Left lobe of liver (tissue), 2 donors: ENCODE measurements at regions not wholly inside any gene's neighbourhood (a gene's known extent, or its start where the extent isn't known, plus 50 kb on each side); places are given as distances from the start of the nearest gene placed in this dataset.
"Not testable (repeated sequence)": the region's sequence is repeated elsewhere in the genome, so short reads cannot be mapped to it uniquely, and the experiment has no call there.

Experiments used
- ATAC-seq: fragments of 200-7000 bp; cut with Tn5 transposase; one replicate; pipeline ENCODE4 v1.9.1; 2020; ENCODE audit warnings: mild to moderate bottlenecking, moderate library complexity
- DNase-seq: peaks from one replicate; pipeline ENCODE4 v3.0.0-alpha.2; 2020; ENCODE audit warnings: low spot score
- donor health status: DM: no; HTN: no; CAD: no; lungs with moderate emphysema.
- donor health status: DM: no; HTN: yes; CAD: no.

- ATAC-seq, DNase-seq: not testable (repeated sequence)
Measured at GRCh38 chr14:98223710-98224109, 1048.3 kb downstream of the BCL11B start.

- ATAC-seq (no peak), DNase-seq (no peak)
Measured at GRCh38 chr14:98226411-98226810, 1045.6 kb downstream of the BCL11B start.

GRCh38 chr14:98227000-98227726 is 1044.8 kb downstream of the BCL11B start:
- ATAC-seq (no peak), DNase-seq (no peak)

GRCh38 chr14:98227727-98228111 is 1044.3 kb downstream of the BCL11B start:
- no peak for ATAC-seq
- DNase-seq, result no peak

GRCh38 chr14:98229656-98230366 is 1042.2 kb downstream of the BCL11B start:
- ATAC-seq (no peak), DNase-seq (no peak)

GRCh38 chr14:98230411-98230810 is 1041.6 kb downstream of the BCL11B start:
- ATAC-seq (no peak), DNase-seq (no peak)

GRCh38 chr14:98231210-98231609 is 1040.8 kb downstream of the BCL11B start:
- DNase-seq, result no peak
- no peak for ATAC-seq

- ATAC-seq (no peak), DNase-seq (no peak)
Measured at GRCh38 chr14:98233656-98234055, 1038.3 kb downstream of the BCL11B start.

- ATAC-seq (no peak), DNase-seq (no peak)
Measured at GRCh38 chr14:98234208-98234607, 1037.8 kb downstream of the BCL11B start.

GRCh38 chr14:98236314-98236713 is 1035.7 kb downstream of the BCL11B start:
- ATAC-seq (no peak), DNase-seq (no peak)

GRCh38 chr14:98237939-98238338 is 1034.1 kb downstream of the BCL11B start:
- ATAC-seq, result no peak
- no peak for DNase-seq

- no peak for ATAC-seq
- DNase-seq, result no peak
Measured at GRCh38 chr14:98240376-98240775, 1031.6 kb downstream of the BCL11B start.

- DNase-seq, result no peak
- ATAC-seq, result no peak
Measured at GRCh38 chr14:98242903-98243302, 1029.1 kb downstream of the BCL11B start.

GRCh38 chr14:98243332-98243731 is 1028.7 kb downstream of the BCL11B start:
- ATAC-seq, result no peak
- no peak for DNase-seq

- no peak for ATAC-seq
Measured at GRCh38 chr14:98244162-98244948, 1027.6 kb downstream of the BCL11B start.

GRCh38 chr14:98244966-98245569 is 1026.9 kb downstream of the BCL11B start:
- DNase-seq (no peak), ATAC-seq (no peak)

More at GRCh38 chr14:98244162-98244948, 1027.6 kb downstream of the BCL11B start:
- DNase-seq, result no peak

GRCh38 chr14:98249057-98249456 is 1022.9 kb downstream of the BCL11B start:
- no peak for ATAC-seq
- no peak for DNase-seq

- ATAC-seq (no peak), DNase-seq (no peak)
Measured at GRCh38 chr14:98249476-98249875, 1022.5 kb downstream of the BCL11B start.

GRCh38 chr14:98252820-98253219 is 1019.2 kb downstream of the BCL11B start:
- DNase-seq (no peak), ATAC-seq (no peak)

GRCh38 chr14:98259881-98260280 is 1012.1 kb downstream of the BCL11B start:
- DNase-seq, result no peak
- ATAC-seq, result no peak

GRCh38 chr14:98262566-98262965 is 1009.4 kb downstream of the BCL11B start:
- no peak for DNase-seq
- no peak for ATAC-seq
